GM18868 (cell line): ENCODE measurements at regions not wholly inside any gene's neighbourhood (a gene's known extent, or its start where the extent isn't known, plus 50 kb on each side); places are given as distances from the start of the nearest gene placed in this dataset.

Source experiments
- ATAC-seq: cut with Tn5 transposase; IDR thresholded peaks from one replicate; pipeline ENCODE4 v1.9.1; 2021; ENCODE audit warnings: mild to moderate bottlenecking, moderate library complexity; ENCODE audit not compliant: unreplicated experiment

- no peak for ATAC-seq
Observed at GRCh38 chr11:115696563-115696962, 192.3 kb upstream of the CADM1 start.

- ATAC-seq: no peak
Observed at GRCh38 chr11:115695677-115696364, 191.6 kb upstream of the CADM1 start.

GRCh38 chr11:115693002-115693401 is 188.8 kb upstream of the CADM1 start:
- ATAC-seq: no peak

GRCh38 chr11:115691030-115691429 is 186.8 kb upstream of the CADM1 start:
- ATAC-seq: no peak

GRCh38 chr11:115687934-115688333 is 183.7 kb upstream of the CADM1 start:
- no peak for ATAC-seq

- ATAC-seq: no peak
Observed at GRCh38 chr11:115684699-115685098, 180.5 kb upstream of the CADM1 start.

GRCh38 chr11:115684135-115684534 is 179.9 kb upstream of the CADM1 start:
- no peak for ATAC-seq

- ATAC-seq: no peak
Observed at GRCh38 chr11:115682888-115683287, 178.7 kb upstream of the CADM1 start.

- no peak for ATAC-seq
Observed at GRCh38 chr11:115682101-115682500, 177.9 kb upstream of the CADM1 start.

- ATAC-seq: no peak
Observed at GRCh38 chr11:115679945-115680344, 175.7 kb upstream of the CADM1 start.

GRCh38 chr11:115678942-115679341 is 174.7 kb upstream of the CADM1 start:
- ATAC-seq: no peak

- no peak for ATAC-seq
Observed at GRCh38 chr11:115677190-115677589, 173.0 kb upstream of the CADM1 start.

- ATAC-seq: no peak
Observed at GRCh38 chr11:115676768-115677167, 172.6 kb upstream of the CADM1 start.

GRCh38 chr11:115676206-115676605 is 172.0 kb upstream of the CADM1 start:
- no peak for ATAC-seq

- ATAC-seq: no peak
Observed at GRCh38 chr11:115674937-115675544, 170.8 kb upstream of the CADM1 start.

- no peak for ATAC-seq
Observed at GRCh38 chr11:115674176-115674936, 170.1 kb upstream of the CADM1 start.

- ATAC-seq: no peak
Observed at GRCh38 chr11:115673720-115674119, 169.5 kb upstream of the CADM1 start.

GRCh38 chr11:115672999-115673411 is 168.8 kb upstream of the CADM1 start:
- no peak for ATAC-seq

- ATAC-seq: no peak
Observed at GRCh38 chr11:115672412-115672811, 168.2 kb upstream of the CADM1 start.

GRCh38 chr11:115670538-115671205 is 166.5 kb upstream of the CADM1 start:
- no peak for ATAC-seq

GRCh38 chr11:115665958-115666357 is 161.7 kb upstream of the CADM1 start:
- ATAC-seq: no peak
